Anterior cingulate cortex (tissue), 58 donors: ENCODE measurements at regions not wholly inside any gene's neighbourhood (a gene's known extent, or its start where the extent isn't known, plus 50 kb on each side); places are given as distances from the start of the nearest gene placed in this dataset.
A peak's percentile ranks its signal among the peaks of the same experiment; 100 is the strongest.
"Not testable (repeated sequence)": the region's sequence is repeated elsewhere in the genome, so short reads cannot be mapped to it uniquely, and the experiment has no call there.

Source experiments
- DNase-seq, 58 donors: peaks; one replicate each; lab custom pipeline; 2025; lab: John Stamatoyannopoulos, UW

- no peak for DNase-seq
Observed at GRCh38 chr2:167607731-167608130, 639.7 kb downstream of the STK39 start.

DNA sequence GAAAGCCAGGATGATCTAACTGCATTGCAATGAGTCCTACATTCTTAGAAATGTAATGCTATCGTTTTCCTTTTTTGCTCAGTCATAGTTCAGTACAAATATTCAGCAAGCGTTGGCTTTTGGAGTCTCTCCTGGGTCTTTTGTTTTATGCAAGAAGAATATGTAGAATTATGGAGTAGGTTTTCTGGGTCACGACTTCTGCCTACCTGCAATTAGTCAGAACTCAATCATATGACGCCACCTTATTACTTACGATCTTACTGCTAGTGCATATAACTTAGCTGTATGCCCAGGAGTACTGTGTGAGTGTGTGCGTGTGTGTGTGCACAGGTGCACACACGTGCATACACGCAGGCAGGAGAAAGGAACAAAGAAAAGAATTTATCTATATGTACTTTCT, 640.2 kb downstream of the STK39 start:
- DNase-seq, result no peak

GRCh38 chr2:167602122-167602521, 645.3 kb downstream of the STK39 start:
- DNase-seq, result no peak

- DNase-seq, result no peak
Observed at GRCh38 chr2:167599219-167599618, 648.2 kb downstream of the STK39 start.

- no peak for DNase-seq
Observed at GRCh38 chr2:167595839-167596471, 651.4 kb downstream of the STK39 start.

GRCh38 chr2:167595021-167595420, 652.4 kb downstream of the STK39 start:
- DNase-seq, result no peak

- peak in 4 of 58 donors; percentile 1 to 46 (median 16) for DNase-seq
Observed at GRCh38 chr2:167592441-167592840, 655.0 kb downstream of the STK39 start.

GRCh38 chr2:167582619-167583018, 664.8 kb downstream of the STK39 start:
- DNase-seq, result peak in 1 of 58 donors; percentile 0

DNA sequence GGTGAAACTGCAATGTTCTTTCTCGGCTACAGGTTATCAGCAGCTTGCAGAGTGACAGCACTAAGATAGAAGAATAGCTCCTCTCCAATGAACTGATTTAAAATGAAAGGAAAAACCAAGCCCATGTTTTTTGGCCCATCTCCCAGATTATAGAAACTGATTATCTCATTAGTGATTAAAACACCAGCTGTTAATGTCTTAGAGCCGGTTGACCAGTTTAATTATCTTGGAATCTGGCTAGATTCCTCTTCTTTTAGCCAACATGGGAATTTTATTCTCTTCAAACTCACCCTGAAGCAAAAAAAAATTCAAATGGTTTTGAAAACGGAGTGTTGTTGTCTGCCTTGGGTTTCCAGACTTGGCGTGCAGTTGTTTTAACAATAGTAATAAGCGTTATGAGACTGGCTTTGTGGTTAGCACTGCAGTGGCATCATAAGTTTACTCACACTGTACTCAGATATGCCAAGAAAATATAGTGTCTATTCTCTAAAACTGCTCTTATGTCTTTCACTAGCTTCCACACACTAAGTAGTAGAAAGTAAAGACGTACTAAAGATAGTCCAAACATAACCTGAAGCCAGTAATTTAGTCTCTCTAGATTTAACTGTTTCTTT, 665.3 kb downstream of the STK39 start:
- DNase-seq, result no peak

GRCh38 chr2:167579826-167580225, 667.6 kb downstream of the STK39 start:
- no peak for DNase-seq

DNA sequence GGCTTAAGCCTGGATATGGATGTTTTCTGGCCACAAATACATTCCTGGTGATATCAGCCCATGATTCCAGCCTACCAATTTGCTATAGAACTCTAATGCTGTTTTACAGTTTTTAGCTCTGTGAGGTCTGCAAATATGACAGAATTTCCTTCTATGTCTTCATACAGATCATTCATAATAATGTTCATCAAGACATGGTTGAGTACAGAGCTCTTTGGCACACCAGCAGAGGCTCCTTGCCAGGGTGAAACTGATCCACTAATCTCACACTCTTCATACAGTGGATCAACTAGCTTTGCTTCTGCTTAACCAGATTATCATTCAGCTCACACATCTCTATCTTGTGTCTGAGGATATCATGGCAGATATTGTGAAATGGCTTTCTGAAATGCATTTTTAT, 672.1 kb downstream of the STK39 start:
- DNase-seq, result no peak

DNA sequence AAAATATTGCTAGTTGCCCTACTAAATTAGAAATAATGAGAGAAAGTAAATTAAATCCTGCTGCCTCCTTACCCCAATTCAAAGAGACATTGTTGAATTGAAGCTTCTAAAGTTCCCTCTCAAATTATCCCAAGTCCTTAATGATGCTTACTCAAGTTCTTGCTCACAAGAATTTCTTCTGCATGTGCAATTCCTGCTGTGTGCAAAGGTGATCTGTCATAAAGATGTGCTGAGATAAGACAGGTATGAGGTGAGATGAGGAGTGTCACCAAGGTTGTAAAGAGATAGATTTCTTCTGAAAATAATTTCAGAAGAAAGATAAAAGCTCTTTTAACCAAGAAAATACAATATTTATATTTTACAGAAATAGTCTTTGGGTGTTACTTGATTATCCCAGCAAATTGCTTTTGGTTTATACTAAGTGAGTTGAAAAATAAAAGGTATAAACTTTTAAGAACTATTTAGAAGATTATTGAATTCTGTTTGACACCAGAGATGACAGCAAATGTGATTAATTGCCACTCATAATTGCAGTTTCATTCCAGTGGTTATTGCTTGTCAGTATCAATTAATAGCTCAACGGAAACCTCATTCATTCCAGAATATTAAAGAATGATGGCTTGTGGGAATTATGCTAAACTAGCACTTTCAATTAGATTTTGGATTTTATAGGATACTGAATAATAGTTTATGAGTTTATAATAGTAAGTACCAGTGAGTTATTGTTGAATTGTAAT, 674.3 kb downstream of the STK39 start:
- DNase-seq, result no peak

- no peak for DNase-seq
Observed at GRCh38 chr2:167570370-167570769, 677.0 kb downstream of the STK39 start.

DNA sequence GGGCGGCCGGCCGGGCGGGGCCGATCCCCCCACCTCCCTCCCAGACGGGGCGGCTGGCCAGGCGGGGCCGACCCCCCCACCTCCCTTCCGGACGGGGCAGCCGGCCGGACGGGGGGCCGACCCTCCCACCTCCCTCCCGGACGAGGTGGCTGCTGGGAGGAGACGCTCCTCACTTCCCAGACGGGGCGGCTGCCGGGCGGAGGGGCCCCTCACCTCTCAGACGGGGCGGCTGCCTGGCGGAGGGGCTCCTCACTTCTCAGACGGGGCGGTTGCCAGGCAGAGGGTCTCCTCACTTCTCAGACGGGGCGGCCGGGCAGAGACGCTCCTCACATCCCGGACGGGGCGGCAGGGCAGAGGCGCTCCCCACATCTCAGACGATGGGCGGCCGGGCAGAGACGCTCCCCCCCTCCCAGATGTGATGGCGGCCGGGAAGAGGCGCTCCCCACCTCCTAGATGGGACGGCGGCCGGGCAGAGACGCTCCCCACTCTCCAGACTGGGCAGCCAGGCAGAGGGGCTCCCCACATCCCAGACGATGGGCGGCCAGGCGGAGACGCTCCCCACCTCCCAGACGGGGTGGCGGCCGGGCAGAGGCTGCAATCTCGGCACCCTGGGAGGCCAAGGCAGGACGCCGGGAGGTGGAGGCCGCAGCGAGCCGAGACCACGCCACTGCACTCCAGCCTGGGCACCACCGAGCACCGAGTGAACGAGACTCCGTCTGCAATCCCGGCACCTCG, 675.8 kb downstream of the XIRP2 start:
- DNase-seq, result not testable (repeated sequence)

- DNase-seq, result not testable (repeated sequence)
Observed at GRCh38 chr2:167558272-167558991, 670.2 kb downstream of the XIRP2 start.

DNA sequence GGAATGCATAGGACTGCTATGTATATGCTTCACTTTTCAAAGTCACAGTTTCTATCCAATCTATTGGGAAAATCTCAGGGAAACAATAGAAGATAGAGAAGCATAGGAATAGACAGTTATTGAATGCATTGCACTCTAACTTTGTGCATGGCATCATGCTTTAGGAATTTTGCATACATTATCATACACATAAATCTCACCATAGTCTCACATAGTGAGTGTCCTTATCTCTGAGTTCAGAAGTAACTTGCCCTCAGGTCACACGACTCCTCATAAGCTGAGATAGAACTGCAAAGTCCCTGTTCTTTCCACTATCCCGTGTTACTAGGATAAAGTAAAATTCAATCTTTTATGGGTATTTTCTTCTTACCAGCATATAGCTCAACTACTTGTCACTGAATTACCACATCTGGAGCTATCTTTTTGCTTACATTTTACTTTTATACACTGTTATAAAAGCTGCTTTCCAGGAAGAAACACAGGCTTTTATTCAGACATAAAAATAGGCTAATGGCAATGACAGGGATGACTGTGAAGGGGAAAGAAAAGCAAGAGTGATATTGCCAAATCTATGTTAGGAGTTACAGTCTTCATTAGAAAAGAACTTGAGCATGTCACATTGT, 666.9 kb downstream of the XIRP2 start:
- DNase-seq, result no peak

- no peak for DNase-seq
Observed at GRCh38 chr2:167553635-167554034, 665.4 kb downstream of the XIRP2 start.

DNA sequence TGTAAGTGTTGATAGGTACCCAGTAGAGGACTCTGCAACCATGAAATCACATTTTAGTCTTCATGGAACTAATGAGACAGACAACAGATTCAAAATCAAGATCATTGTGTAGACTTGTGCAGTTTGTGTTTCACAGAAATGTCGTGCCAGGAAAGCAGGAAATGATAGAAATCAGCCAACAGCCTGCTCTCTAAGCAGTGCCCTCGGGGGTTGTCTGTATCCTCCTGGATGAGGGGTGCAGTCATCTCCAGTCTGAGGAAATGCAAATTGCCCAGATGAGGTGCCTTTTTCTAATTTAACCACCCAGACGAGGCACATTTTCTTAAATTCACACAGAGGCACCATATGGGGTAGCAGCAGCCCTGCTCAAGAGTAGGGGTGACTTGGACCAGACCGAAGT, 663.1 kb downstream of the XIRP2 start:
- no peak for DNase-seq

DNA sequence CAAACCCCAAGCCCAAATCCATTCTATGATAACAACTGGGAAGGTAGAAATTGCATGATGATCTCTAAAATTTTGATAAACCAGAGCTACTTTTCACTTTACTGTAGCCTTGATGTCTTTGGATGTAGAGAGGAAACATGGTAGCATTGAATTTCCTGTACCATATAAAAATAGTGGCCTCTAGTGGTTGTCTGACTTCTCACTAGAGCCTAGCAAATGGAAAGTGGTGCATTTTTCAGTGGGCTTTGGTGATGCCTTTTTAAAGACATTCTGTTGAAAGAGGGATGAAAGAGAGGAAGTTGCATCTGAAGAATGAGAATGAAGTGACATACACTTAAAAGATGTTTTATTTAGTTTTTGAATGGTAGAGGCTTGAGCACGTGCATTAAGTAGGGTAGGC, 662.2 kb downstream of the XIRP2 start:
- no peak for DNase-seq

DNA sequence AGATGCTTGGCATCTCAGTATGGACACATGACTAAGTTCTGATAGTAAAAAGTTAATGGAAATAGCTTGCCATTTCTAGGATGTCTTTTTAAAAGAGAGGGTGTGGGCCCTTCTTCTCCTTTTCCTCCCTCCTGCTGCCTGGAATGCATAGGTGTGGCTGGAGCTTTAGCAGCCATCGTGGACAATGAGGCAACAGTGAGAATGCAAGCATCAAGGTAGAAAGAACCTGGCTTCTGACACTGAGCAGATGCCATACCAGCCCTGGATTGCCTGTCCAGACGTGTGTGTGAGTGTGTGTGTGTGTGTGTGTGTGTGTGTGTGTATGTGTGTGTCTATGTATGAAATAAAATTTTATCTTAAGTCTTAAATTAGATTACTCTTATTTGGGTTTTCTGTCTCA, 660.1 kb downstream of the XIRP2 start:
- DNase-seq, result no peak
